Activated CD8-positive, alpha-beta memory T cell treated with anti-CD3 and anti-CD28 coated beads, Interleukin-2, amount 10 ng/mL, durations not matched to agents 7 days and 5 days (primary cell): ENCODE measurements at regions not wholly inside any gene's neighbourhood (a gene's known extent, or its start where the extent isn't known, plus 50 kb on each side); places are given as distances from the start of the nearest gene placed in this dataset.

Experiments used
- ATAC-seq: fragments of 150-1000 bp; cut with Tn5 transposase; one replicate; pipeline ENCODE4 v1.10.0; 2021; ENCODE audit warnings: moderate library complexity
- CTCF ChIA-PET: fragments of 350-600 bp; sonication (Branson Sonifier 250); formaldehyde crosslinking; loops from one replicate; lab custom pipeline; 2021; ENCODE audit warnings: antibody characterized with exemption; lab: Charles Lee
- DNase-seq: peaks from one replicate; pipeline ENCODE4 v3.0.0-alpha.2; 2020
- H3K27ac Mint-ChIP-seq: one replicate; pipeline ENCODE4 v1.8.0; 2021; ENCODE audit warnings: mild to moderate bottlenecking, mixed read lengths
- H3K27me3 Mint-ChIP-seq: one replicate; pipeline ENCODE4 v1.8.0; 2021; ENCODE audit warnings: mixed read lengths
- H3K36me3 Mint-ChIP-seq: one replicate; pipeline ENCODE4 v1.8.0; 2021; ENCODE audit warnings: mild to moderate bottlenecking, mixed read lengths
- H3K4me1 Mint-ChIP-seq: one replicate; pipeline ENCODE4 v1.8.0; 2021; ENCODE audit warnings: mixed read lengths
- H3K4me3 Mint-ChIP-seq: one replicate; pipeline ENCODE4 v1.8.0; 2021; ENCODE audit warnings: mild to moderate bottlenecking, moderate library complexity, mixed read lengths
- H3K9me3 Mint-ChIP-seq: one replicate; pipeline ENCODE4 v1.8.0; 2022; ENCODE audit warnings: low read depth, mixed read lengths

- no peak for ATAC-seq
Measured at GRCh38 chr18:40037356-40037755, 1917.7 kb upstream of the PIK3C3 start.

DNA sequence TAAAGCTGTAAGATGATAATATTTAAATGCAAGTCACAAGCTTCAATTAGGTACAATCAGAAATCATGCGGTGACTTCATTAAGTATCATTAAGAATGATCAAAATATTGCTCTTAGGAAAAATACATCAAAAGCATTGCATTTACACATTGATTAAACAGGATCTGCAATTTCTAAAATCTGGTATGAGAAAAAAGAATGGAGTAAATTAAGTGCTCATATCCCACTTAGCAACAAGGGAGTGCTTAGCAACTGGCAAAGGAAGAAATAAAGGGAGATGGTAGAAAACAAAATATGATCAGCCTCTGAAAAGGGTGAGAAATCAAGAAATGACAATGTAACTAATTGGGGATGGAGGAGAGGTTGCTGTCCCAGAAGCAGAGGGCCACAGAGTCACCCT lies 1918.2 kb upstream of the PIK3C3 start:
- peaks cover 5% of the 10 kb centered on the region for H3K9me3 Mint-ChIP-seq

More at GRCh38 chr18:40037356-40037755, 1917.7 kb upstream of the PIK3C3 start:
- Mint-ChIP-seq H3K9me3 (peaks cover 5% of the 10 kb centered on the region), H3K27ac (no peak overlapping the region), H3K27me3 (no peaks in the 10 kb centered on the region), H3K4me1 (no peaks in the 10 kb centered on the region), H3K36me3 (no peaks in the 10 kb centered on the region), H3K4me3 (no peak overlapping the region)
- CTCF ChIA-PET, result no interaction called here
- no peak for DNase-seq

DNA sequence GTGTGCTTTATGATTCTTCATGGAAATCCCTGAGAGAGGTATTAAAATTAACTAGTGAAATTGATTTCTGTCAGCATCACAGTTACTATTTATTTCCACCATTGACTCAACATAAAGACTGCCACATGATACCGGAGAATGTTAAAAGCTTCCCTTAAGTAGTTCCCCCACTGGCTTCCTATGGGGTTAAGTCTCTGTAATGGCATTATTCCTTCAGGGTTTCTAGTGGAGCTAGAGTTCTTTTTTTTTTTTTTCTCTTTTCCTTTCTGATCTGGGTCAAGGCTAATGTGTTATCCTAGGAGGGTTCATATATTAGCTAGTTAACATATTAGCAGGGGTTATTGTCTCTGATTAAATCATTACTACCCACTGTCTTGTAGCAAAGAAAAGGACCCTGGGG lies 1919.1 kb upstream of the PIK3C3 start:
- no peak for ATAC-seq
- Mint-ChIP-seq H3K36me3 (no peaks in the 10 kb centered on the region), H3K9me3 (peaks cover 5% of the 10 kb centered on the region), H3K4me1 (no peaks in the 10 kb centered on the region), H3K27ac (no peak overlapping the region), H3K4me3 (no peak overlapping the region), H3K27me3 (no peaks in the 10 kb centered on the region)
- no peak for DNase-seq
- CTCF ChIA-PET, result no interaction called here

More for the DNA sequence above, 1918.2 kb upstream of the PIK3C3 start:
- no peak overlapping the region for H3K4me3 Mint-ChIP-seq
- CTCF ChIA-PET, result no interaction called here
- H3K36me3 Mint-ChIP-seq, result no peaks in the 10 kb centered on the region
- DNase-seq (no peak), ATAC-seq (no peak)
- no peaks in the 10 kb centered on the region for H3K4me1 Mint-ChIP-seq
- H3K27me3 Mint-ChIP-seq, result no peaks in the 10 kb centered on the region
- no peak overlapping the region for H3K27ac Mint-ChIP-seq

GRCh38 chr18:40032076-40032475 lies 1923.0 kb upstream of the PIK3C3 start:
- Mint-ChIP-seq H3K27ac (no peak overlapping the region), H3K36me3 (no peaks in the 10 kb centered on the region), H3K9me3 (peaks cover 6% of the 10 kb centered on the region), H3K4me3 (no peak overlapping the region), H3K27me3 (no peaks in the 10 kb centered on the region), H3K4me1 (no peaks in the 10 kb centered on the region)
- no peak for DNase-seq
- CTCF ChIA-PET, result no interaction called here
- no peak for ATAC-seq

DNA sequence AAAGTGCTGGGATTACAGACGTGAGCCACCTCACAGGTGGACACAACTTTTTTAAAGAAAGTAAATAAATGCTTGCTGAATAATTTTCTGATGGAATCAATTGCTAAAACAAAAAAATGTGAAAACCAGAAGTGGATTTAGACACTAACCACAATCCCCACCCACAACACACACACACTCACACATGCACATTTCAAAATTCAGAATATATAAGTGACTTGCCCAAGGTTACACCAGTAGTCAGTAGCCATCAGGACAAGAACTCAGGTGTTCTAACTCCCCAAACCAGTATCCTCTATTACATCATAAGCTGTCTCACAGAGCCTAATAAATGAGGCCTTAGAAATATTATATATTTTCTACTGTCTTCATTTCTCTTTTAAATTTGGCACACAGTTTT lies 1923.6 kb upstream of the PIK3C3 start:
- ATAC-seq (no peak), DNase-seq (no peak)
- Mint-ChIP-seq H3K4me3 (no peak overlapping the region), H3K27me3 (no peaks in the 10 kb centered on the region), H3K27ac (no peak overlapping the region), H3K36me3 (no peaks in the 10 kb centered on the region), H3K9me3 (peaks cover 6% of the 10 kb centered on the region), H3K4me1 (no peaks in the 10 kb centered on the region)
- CTCF ChIA-PET, result no interaction called here

- Mint-ChIP-seq H3K36me3 (no peaks in the 10 kb centered on the region), H3K9me3 (peaks cover 2% of the 10 kb centered on the region), H3K4me1 (no peaks in the 10 kb centered on the region), H3K27me3 (no peaks in the 10 kb centered on the region), H3K4me3 (no peak overlapping the region), H3K27ac (no peak overlapping the region)
- DNase-seq, result no peak
- CTCF ChIA-PET, result no interaction called here
- ATAC-seq, result no peak
Measured at GRCh38 chr18:40019797-40020392, 1935.1 kb upstream of the PIK3C3 start.

DNA sequence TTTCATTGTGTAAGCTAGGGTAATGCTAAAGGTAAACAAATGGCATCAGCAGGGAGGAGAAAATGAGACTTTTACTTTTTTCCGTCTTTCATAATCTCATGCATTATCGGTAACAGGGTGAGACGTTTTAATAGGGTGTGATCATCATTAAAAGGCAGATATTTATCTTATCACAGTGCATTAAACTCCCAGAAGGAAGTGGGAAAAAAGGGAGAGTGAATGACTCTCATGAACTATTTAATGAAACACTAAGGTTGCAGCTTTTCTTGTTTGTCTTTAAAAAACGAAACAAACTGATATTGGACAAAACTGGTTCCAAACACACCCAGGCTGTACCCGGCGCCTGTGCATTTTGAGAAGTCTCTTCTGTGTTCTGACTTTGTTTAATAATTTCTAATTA lies 1936.8 kb upstream of the PIK3C3 start:
- Mint-ChIP-seq H3K4me3 (no peak overlapping the region), H3K27ac (no peak overlapping the region), H3K27me3 (no peaks in the 10 kb centered on the region), H3K36me3 (no peaks in the 10 kb centered on the region), H3K9me3 (peaks cover 2% of the 10 kb centered on the region), H3K4me1 (no peaks in the 10 kb centered on the region)
- CTCF ChIA-PET, result no interaction called here
- DNase-seq (no peak), ATAC-seq (no peak)

DNA sequence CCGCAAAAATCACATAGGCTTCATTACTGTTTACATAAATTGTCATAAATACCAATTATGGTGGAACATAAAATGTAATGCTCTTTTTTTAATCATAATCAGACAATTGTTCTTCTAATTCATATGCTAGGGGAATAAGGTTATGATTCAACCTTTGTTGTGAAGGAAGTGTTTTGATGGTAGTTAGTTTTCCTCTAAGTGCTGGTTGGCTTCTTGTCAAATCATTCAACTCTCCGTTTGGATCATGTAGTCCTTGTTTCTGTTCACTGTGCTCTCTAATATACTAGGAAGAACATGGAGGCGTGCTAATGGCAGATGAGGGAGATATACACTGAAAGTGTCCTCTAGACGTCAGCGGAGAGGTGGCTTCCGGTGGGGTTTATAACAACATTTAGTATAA lies 1938.0 kb upstream of the PIK3C3 start:
- Mint-ChIP-seq H3K27ac (no peak overlapping the region), H3K36me3 (no peaks in the 10 kb centered on the region), H3K9me3 (peaks cover 2% of the 10 kb centered on the region), H3K27me3 (no peaks in the 10 kb centered on the region), H3K4me1 (no peaks in the 10 kb centered on the region), H3K4me3 (no peak overlapping the region)
- DNase-seq, result no peak
- CTCF ChIA-PET, result no interaction called here
- ATAC-seq, result no peak

- Mint-ChIP-seq H3K4me3 (no peak overlapping the region), H3K36me3 (no peaks in the 10 kb centered on the region), H3K27me3 (no peaks in the 10 kb centered on the region), H3K9me3 (peaks cover 2% of the 10 kb centered on the region), H3K27ac (no peak overlapping the region), H3K4me1 (no peaks in the 10 kb centered on the region)
- DNase-seq (no peak), ATAC-seq (no peak)
- CTCF ChIA-PET, result no interaction called here
Measured at GRCh38 chr18:40016405-40016804, 1938.6 kb upstream of the PIK3C3 start.

GRCh38 chr18:40013001-40013609 lies 1941.9 kb upstream of the PIK3C3 start:
- H3K4me3 Mint-ChIP-seq, result no peak overlapping the region
- CTCF ChIA-PET, result no interaction called here
- no peaks in the 10 kb centered on the region for H3K4me1 Mint-ChIP-seq
- H3K27ac Mint-ChIP-seq, result no peak overlapping the region
- H3K36me3 Mint-ChIP-seq, result no peaks in the 10 kb centered on the region
- DNase-seq (no peak), ATAC-seq (no peak)
- no peaks in the 10 kb centered on the region for H3K27me3 Mint-ChIP-seq
- H3K9me3 Mint-ChIP-seq, result peaks cover 2% of the 10 kb centered on the region

GRCh38 chr18:40011201-40011600 lies 1943.8 kb upstream of the PIK3C3 start:
- Mint-ChIP-seq H3K4me1 (no peaks in the 10 kb centered on the region), H3K27me3 (no peaks in the 10 kb centered on the region), H3K36me3 (no peaks in the 10 kb centered on the region), H3K27ac (no peak overlapping the region), H3K9me3 (peaks cover 3% of the 10 kb centered on the region), H3K4me3 (no peak overlapping the region)
- DNase-seq (no peak), ATAC-seq (no peak)
- CTCF ChIA-PET, result no interaction called here

DNA sequence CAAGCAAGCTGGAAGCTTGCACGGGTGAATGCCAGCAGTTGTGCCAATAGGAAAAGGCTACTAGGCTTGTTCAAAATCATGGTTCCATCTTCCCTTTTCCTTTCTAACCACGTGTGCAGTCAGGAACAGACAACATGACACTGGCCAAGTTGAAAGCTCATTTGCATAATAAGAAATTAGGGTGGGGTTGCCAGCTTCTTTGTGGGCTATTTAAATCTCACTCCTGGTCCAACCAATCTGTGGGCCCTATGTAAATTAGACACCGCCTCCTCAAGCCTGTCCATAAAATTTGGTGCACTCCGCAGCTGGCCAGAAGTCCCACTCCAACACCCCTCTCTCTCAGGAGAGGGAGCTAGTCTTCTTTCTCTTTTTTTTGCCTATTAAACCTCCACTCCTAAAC lies 1948.4 kb upstream of the PIK3C3 start:
- Mint-ChIP-seq H3K9me3 (peaks cover 5% of the 10 kb centered on the region), H3K27ac (no peak overlapping the region), H3K4me3 (no peak overlapping the region)

GRCh38 chr18:40004246-40004645 lies 1950.8 kb upstream of the PIK3C3 start:
- Mint-ChIP-seq H3K27me3 (no peaks in the 10 kb centered on the region), H3K9me3 (peaks cover 8% of the 10 kb centered on the region)

More for the DNA sequence above, 1948.4 kb upstream of the PIK3C3 start:
- Mint-ChIP-seq H3K27me3 (no peaks in the 10 kb centered on the region), H3K4me1 (no peaks in the 10 kb centered on the region), H3K36me3 (no peaks in the 10 kb centered on the region)
- DNase-seq, result no peak
- ATAC-seq, result no peak
- CTCF ChIA-PET, result no interaction called here

GRCh38 chr18:39998317-39998716 lies 1956.7 kb upstream of the PIK3C3 start:
- DNase-seq (no peak), ATAC-seq (no peak)
- no peaks in the 10 kb centered on the region for H3K27me3 Mint-ChIP-seq
- H3K9me3 Mint-ChIP-seq, result peaks cover 11% of the 10 kb centered on the region
- no peak overlapping the region for H3K27ac Mint-ChIP-seq
- no peak overlapping the region for H3K4me3 Mint-ChIP-seq
- no peaks in the 10 kb centered on the region for H3K4me1 Mint-ChIP-seq
- CTCF ChIA-PET, result no interaction called here
- no peaks in the 10 kb centered on the region for H3K36me3 Mint-ChIP-seq

More at GRCh38 chr18:40004246-40004645, 1950.8 kb upstream of the PIK3C3 start:
- H3K27ac Mint-ChIP-seq, result no peak overlapping the region
- H3K4me1 Mint-ChIP-seq, result no peaks in the 10 kb centered on the region
- DNase-seq (no peak), ATAC-seq (no peak)
- H3K36me3 Mint-ChIP-seq, result no peaks in the 10 kb centered on the region
- CTCF ChIA-PET, result no interaction called here
- no peak overlapping the region for H3K4me3 Mint-ChIP-seq
